ENCODE measurements at regions not wholly inside any gene's neighbourhood (a gene's known extent, or its start where the extent isn't known, plus 50 kb on each side); places are given as distances from the start of the nearest gene placed in this dataset.

DNA sequence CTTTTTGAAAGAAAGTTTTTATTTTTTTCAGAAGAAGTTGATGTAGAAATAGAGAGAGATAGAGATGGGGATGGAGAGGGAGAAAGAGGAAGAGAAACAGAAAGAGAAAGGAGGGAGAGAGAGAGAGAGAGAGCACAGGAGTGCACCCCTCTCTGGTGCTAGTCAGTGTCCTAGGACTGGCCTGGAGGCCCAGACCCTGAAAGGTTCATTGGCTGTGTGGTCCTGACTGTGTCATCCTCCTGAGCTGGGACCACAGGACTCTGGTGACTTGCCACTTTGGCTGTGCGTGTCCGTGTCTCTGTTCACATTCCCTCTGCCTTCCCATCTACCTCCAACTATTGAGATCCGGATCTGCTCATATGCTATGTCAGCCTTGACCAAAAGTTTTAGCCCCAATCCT, 62.1 kb upstream of the SHH start:
- H3K27me3 Mint-ChIP-seq (ENCODE audit: unreplicated experiment): no peaks in the 10 kb centered on the region
- peaks cover 12% of the 10 kb centered on the region for H3K4me1 Mint-ChIP-seq (ENCODE audit: low read depth, unreplicated experiment)
- CTCF ChIA-PET: no interaction called here
- no peaks in the 10 kb centered on the region for H3K9me3 Mint-ChIP-seq (ENCODE audit: low read depth, unreplicated experiment)
- no peak overlapping the region for H3K4me3 Mint-ChIP-seq (ENCODE audit: low read depth, unreplicated experiment)
- no peak for DNase-seq
- TF ChIP-seq, protein P1, sequence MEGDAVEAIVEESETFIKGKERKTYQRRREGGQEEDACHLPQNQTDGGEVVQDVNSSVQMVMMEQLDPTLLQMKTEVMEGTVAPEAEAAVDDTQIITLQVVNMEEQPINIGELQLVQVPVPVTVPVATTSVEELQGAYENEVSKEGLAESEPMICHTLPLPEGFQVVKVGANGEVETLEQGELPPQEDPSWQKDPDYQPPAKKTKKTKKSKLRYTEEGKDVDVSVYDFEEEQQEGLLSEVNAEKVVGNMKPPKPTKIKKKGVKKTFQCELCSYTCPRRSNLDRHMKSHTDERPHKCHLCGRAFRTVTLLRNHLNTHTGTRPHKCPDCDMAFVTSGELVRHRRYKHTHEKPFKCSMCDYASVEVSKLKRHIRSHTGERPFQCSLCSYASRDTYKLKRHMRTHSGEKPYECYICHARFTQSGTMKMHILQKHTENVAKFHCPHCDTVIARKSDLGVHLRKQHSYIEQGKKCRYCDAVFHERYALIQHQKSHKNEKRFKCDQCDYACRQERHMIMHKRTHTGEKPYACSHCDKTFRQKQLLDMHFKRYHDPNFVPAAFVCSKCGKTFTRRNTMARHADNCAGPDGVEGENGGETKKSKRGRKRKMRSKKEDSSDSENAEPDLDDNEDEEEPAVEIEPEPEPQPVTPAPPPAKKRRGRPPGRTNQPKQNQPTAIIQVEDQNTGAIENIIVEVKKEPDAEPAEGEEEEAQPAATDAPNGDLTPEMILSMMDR (IDR thresholded peaks at IDR 0.05; ENCODE audit: unreplicated experiment): no peak
- intact Hi-C loops (cut with micrococcal nuclease; ENCODE audit: unreplicated experiment): no loop called here
- H3K36me3 Mint-ChIP-seq (ENCODE audit: insufficient read depth, unreplicated experiment): no peaks in the 10 kb centered on the region
- no TSS peak for BruUV-seq (replicated peaks)
- no peak overlapping the region for H3K27ac Mint-ChIP-seq (ENCODE audit: unreplicated experiment)

DNA sequence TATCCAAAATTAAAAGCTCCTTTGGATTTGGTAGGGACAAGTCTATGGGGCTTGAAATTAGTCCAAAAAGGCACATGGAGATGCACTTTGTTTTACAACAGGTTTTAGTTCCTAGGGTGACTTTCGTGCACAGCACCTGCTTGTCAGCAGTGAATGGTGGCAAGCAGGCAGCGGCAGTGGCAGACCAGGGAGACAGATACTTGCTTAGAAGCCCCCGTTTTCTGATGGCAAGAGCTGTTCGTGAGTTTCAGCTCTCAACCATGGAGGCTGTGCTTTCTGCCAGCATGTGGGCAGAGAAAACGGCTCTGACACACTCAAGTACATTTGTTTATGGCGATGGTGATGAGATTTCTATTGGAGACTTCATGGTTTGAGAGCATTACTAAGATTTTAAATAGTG, 61.7 kb upstream of the SHH start:
- no peaks in the 10 kb centered on the region for H3K36me3 Mint-ChIP-seq (ENCODE audit: insufficient read depth, unreplicated experiment)

DNA sequence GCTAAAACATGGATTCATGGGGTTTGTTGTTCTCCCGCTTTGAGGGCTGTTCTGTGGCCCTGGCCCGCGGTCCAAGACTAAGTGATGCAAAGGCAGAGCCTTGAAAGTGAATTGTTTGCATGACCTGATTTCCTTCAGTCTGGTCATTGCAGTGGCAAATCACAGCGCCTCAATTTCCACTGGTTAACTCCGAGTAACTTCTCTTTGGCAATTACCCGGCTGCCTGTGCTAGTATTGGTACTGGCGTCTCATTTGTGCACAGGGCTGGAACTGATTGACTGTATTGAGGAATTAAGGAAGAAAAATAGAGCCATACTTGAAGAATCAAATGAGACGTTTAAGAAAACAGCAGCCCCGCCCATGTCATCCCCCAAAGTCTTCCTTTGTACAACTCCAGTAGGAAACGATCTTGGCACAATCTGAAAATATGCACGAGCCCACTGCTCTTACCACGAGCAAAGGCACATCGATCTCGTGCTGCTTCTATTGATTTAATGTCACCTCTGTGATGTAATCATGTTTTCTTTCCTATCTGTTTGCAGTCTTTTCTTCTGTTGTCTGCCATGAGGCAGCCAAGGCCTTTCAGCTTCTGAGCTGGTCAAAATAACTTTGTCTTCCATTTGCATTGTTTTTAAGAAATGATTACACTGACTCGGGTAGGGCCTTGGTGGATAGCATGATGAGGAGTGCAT, 60.6 kb upstream of the SHH start:
- no peak for DNase-seq
- TF ChIP-seq, protein P1 (IDR thresholded peaks at IDR 0.05; ENCODE audit: unreplicated experiment): no peak
- intact Hi-C loops (cut with micrococcal nuclease; ENCODE audit: unreplicated experiment): no loop called here
- Mint-ChIP-seq H3K27me3 (ENCODE audit: unreplicated experiment) (no peaks in the 10 kb centered on the region), H3K4me3 (ENCODE audit: low read depth, unreplicated experiment) (no peak overlapping the region), H3K36me3 (ENCODE audit: insufficient read depth, unreplicated experiment) (no peaks in the 10 kb centered on the region), H3K4me1 (ENCODE audit: low read depth, unreplicated experiment) (peaks cover 13% of the 10 kb centered on the region), H3K27ac (ENCODE audit: unreplicated experiment) (no peak overlapping the region), H3K9me3 (ENCODE audit: low read depth, unreplicated experiment) (no peaks in the 10 kb centered on the region)
- CTCF ChIA-PET: no interaction called here
- no TSS peak for BruUV-seq (replicated peaks)

More for the DNA sequence above, 61.7 kb upstream of the SHH start:
- TF ChIP-seq, protein P1 (IDR thresholded peaks at IDR 0.05; ENCODE audit: unreplicated experiment): no peak
- no peaks in the 10 kb centered on the region for H3K9me3 Mint-ChIP-seq (ENCODE audit: low read depth, unreplicated experiment)
- intact Hi-C loops (cut with micrococcal nuclease; ENCODE audit: unreplicated experiment): no loop called here
- no peak for DNase-seq
- H3K27me3 Mint-ChIP-seq (ENCODE audit: unreplicated experiment): no peaks in the 10 kb centered on the region
- H3K4me3 Mint-ChIP-seq (ENCODE audit: low read depth, unreplicated experiment): no peak overlapping the region
- BruUV-seq (replicated peaks): no TSS peak
- no peak overlapping the region for H3K27ac Mint-ChIP-seq (ENCODE audit: unreplicated experiment)
- CTCF ChIA-PET: no interaction called here
- peaks cover 12% of the 10 kb centered on the region for H3K4me1 Mint-ChIP-seq (ENCODE audit: low read depth, unreplicated experiment)

DNA sequence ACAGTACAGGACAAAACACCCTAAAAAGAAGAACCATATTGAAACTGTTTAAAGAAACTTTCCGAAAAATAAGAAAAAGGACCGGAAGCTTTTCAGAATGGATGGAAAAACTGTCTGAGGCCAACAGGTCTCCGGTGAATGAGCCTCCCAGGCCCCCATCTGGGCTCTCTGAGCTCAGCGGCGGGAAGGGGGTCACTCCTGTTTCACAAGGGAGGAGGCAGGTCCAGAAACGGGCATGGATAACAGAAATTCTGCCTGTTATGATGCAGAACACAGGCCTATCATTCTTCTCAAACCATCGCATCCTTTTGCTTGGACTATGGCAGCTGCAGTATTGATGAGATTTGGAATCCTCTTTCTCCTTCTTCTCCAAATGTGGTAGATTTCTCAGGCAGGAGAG, 58.9 kb upstream of the SHH start:
- Mint-ChIP-seq H3K4me1 (ENCODE audit: low read depth, unreplicated experiment) (peaks cover 29% of the 10 kb centered on the region), H3K27me3 (ENCODE audit: unreplicated experiment) (no peaks in the 10 kb centered on the region), H3K36me3 (ENCODE audit: insufficient read depth, unreplicated experiment) (no peaks in the 10 kb centered on the region), H3K9me3 (ENCODE audit: low read depth, unreplicated experiment) (no peaks in the 10 kb centered on the region), H3K27ac (ENCODE audit: unreplicated experiment) (no peak overlapping the region), H3K4me3 (ENCODE audit: low read depth, unreplicated experiment) (no peak overlapping the region)
- TF ChIP-seq, protein P1 (IDR thresholded peaks at IDR 0.05; ENCODE audit: unreplicated experiment): no peak
- CTCF ChIA-PET: no interaction called here
- intact Hi-C loops (cut with micrococcal nuclease; ENCODE audit: unreplicated experiment): no loop called here
- no TSS peak for BruUV-seq (replicated peaks)
- no peak for DNase-seq
